Left ventricle myocardium inferior (tissue), 1 donor: ENCODE measurements at regions not wholly inside any gene's neighbourhood (a gene's known extent, or its start where the extent isn't known, plus 50 kb on each side); places are given as distances from the start of the nearest gene placed in this dataset.

Experiments
- DNase-seq: peaks from one replicate; pipeline ENCODE4 v3.0.0-alpha.2; 2020
- H3K27ac ChIP-seq: fragments of 200-600 bp; replicated peaks from 2 replicates; pipeline ENCODE4 v1.8.0; 2021
- H3K27me3 ChIP-seq: fragments of 200-600 bp; 2 replicates; pipeline ENCODE4 v1.8.0; 2021; ENCODE audit warnings: low read depth
- H3K36me3 ChIP-seq: fragments of 200-600 bp; 2 replicates; pipeline ENCODE4 v1.8.0; 2021
- H3K4me1 ChIP-seq: fragments of 200-600 bp; 2 replicates; pipeline ENCODE4 v1.8.0; 2021
- H3K4me3 ChIP-seq: fragments of 200-600 bp; 2 replicates; pipeline ENCODE4 v1.8.0; 2021; ENCODE audit warnings: mild to moderate bottlenecking, moderate library complexity
- H3K9me3 ChIP-seq: fragments of 200-600 bp; replicated peaks from 2 replicates; pipeline ENCODE4 v1.8.0; 2021
- intact Hi-C: fragments of 100-400 bp; cut with micrococcal nuclease; formaldehyde crosslinking; loops from one replicate; pipeline ENCODE4 v1.11.0; 2022
- TF ChIP-seq, protein P1 (sequence below): fragments of 200-600 bp; IDR thresholded peaks from 2 replicates; pipeline ENCODE4 v1.8.0; 2021; ENCODE audit warnings: antibody characterized with exemption, mild to moderate bottlenecking, borderline replicate concordance
- donor health status: DM: no; HTN: yes; CAD: no; lungs with severe emphysema.

- intact Hi-C loops: no loop called here
- no peak overlapping the region for H3K27ac ChIP-seq
- no peaks in the 10 kb centered on the region for H3K36me3 ChIP-seq
- no peaks in the 10 kb centered on the region for H3K27me3 ChIP-seq
- TF ChIP-seq, protein P1, sequence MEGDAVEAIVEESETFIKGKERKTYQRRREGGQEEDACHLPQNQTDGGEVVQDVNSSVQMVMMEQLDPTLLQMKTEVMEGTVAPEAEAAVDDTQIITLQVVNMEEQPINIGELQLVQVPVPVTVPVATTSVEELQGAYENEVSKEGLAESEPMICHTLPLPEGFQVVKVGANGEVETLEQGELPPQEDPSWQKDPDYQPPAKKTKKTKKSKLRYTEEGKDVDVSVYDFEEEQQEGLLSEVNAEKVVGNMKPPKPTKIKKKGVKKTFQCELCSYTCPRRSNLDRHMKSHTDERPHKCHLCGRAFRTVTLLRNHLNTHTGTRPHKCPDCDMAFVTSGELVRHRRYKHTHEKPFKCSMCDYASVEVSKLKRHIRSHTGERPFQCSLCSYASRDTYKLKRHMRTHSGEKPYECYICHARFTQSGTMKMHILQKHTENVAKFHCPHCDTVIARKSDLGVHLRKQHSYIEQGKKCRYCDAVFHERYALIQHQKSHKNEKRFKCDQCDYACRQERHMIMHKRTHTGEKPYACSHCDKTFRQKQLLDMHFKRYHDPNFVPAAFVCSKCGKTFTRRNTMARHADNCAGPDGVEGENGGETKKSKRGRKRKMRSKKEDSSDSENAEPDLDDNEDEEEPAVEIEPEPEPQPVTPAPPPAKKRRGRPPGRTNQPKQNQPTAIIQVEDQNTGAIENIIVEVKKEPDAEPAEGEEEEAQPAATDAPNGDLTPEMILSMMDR: no peak
- DNase-seq: no peak
- H3K9me3 ChIP-seq: no peaks in the 10 kb centered on the region
- H3K4me3 ChIP-seq: no peak overlapping the region
- peaks cover 43% of the 10 kb centered on the region for H3K4me1 ChIP-seq
Observed at GRCh38 chr2:19577723-19578122, 219.3 kb upstream of the OSR1 start.

GRCh38 chr2:19576411-19576810 lies 218.0 kb upstream of the OSR1 start:
- H3K27me3 ChIP-seq: no peaks in the 10 kb centered on the region
- H3K4me3 ChIP-seq: no peak overlapping the region
- no peaks in the 10 kb centered on the region for H3K9me3 ChIP-seq
- H3K36me3 ChIP-seq: no peaks in the 10 kb centered on the region
- H3K27ac ChIP-seq: no peak overlapping the region
- DNase-seq: no peak
- TF ChIP-seq, protein P1: no peak
- intact Hi-C loops: no loop called here
- peaks cover 43% of the 10 kb centered on the region for H3K4me1 ChIP-seq

GRCh38 chr2:19575641-19576040 lies 217.2 kb upstream of the OSR1 start:
- Histone ChIP-seq H3K4me1 (peaks cover 40% of the 10 kb centered on the region), H3K36me3 (no peaks in the 10 kb centered on the region), H3K9me3 (no peaks in the 10 kb centered on the region), H3K4me3 (no peak overlapping the region), H3K27ac (no peak overlapping the region), H3K27me3 (no peaks in the 10 kb centered on the region)
- intact Hi-C loops: no loop called here
- no peak for DNase-seq
- TF ChIP-seq, protein P1: no peak

- TF ChIP-seq, protein P1: no peak
- intact Hi-C loops: no loop called here
- Histone ChIP-seq H3K4me3 (no peak overlapping the region), H3K36me3 (no peaks in the 10 kb centered on the region), H3K27ac (peak overlapping the region; percentile 40), H3K4me1 (peaks cover 31% of the 10 kb centered on the region), H3K9me3 (no peaks in the 10 kb centered on the region), H3K27me3 (no peaks in the 10 kb centered on the region)
- peak; percentile 57 for DNase-seq
Observed at GRCh38 chr2:19574778-19575260, 216.4 kb upstream of the OSR1 start.

GRCh38 chr2:19573784-19574183 lies 215.4 kb upstream of the OSR1 start:
- TF ChIP-seq, protein P1: no peak
- H3K4me1 ChIP-seq: peaks cover 25% of the 10 kb centered on the region
- H3K27me3 ChIP-seq: no peaks in the 10 kb centered on the region
- intact Hi-C loops: no loop called here
- no peak overlapping the region for H3K4me3 ChIP-seq
- H3K9me3 ChIP-seq: no peaks in the 10 kb centered on the region
- H3K27ac ChIP-seq: no peak overlapping the region
- no peaks in the 10 kb centered on the region for H3K36me3 ChIP-seq
- DNase-seq: no peak
